GM12892 (cell line): ENCODE measurements at regions not wholly inside any gene's neighbourhood (a gene's known extent, or its start where the extent isn't known, plus 50 kb on each side); places are given as distances from the start of the nearest gene placed in this dataset.

ENCODE experiments used
- POLR2A ChIP-seq: IDR thresholded peaks from 2 replicates; pipeline ENCODE4 v1.6.1; 2011; ENCODE audit warnings: low read depth, low read length, control low read depth
- POLR2AphosphoS5 ChIP-seq: IDR thresholded peaks from 2 replicates; pipeline ENCODE4 v1.6.1; 2011; ENCODE audit warnings: low read depth, low read length, control low read depth
- TAF1 ChIP-seq: IDR thresholded peaks from 2 replicates; pipeline ENCODE4 v1.6.1; 2011; ENCODE audit warnings: low read depth, mild to moderate bottlenecking, control low read depth, low read length, borderline replicate concordance

- TF ChIP-seq POLR2A (no peak), POLR2AphosphoS5 (no peak), TAF1 (no peak)
Measured at GRCh38 chr2:44834656-44835055, 106.8 kb upstream of the SIX3 start.
